T-helper 1 cell (primary cell): ENCODE measurements at regions not wholly inside any gene's neighbourhood (a gene's known extent, or its start where the extent isn't known, plus 50 kb on each side); places are given as distances from the start of the nearest gene placed in this dataset.

Source experiments
- DNase-seq, 5 donors: peaks; one replicate each; pipeline ENCODE4 v3.0.0-alpha.2; 2012 to 2020

DNA sequence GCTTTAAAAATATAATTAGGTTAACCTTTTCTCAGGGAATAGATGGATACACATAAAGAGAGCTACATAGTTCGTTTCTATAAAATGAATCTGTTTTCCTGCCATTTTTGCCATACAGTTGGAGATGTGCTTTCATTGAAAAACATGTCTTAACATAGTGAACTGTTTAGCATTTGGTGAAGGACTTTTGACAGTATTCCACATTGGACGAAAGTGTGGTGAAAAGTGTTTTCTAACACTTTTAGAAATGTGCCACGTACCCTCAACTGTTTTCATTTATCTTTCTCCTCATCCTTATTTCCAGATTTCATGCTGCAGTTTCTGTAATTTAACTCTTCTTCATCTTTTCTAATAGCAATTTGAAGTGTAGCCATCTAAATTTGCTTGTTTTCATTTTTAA, 249.1 kb upstream of the MTNR1B start:
- DNase-seq: no peak

DNA sequence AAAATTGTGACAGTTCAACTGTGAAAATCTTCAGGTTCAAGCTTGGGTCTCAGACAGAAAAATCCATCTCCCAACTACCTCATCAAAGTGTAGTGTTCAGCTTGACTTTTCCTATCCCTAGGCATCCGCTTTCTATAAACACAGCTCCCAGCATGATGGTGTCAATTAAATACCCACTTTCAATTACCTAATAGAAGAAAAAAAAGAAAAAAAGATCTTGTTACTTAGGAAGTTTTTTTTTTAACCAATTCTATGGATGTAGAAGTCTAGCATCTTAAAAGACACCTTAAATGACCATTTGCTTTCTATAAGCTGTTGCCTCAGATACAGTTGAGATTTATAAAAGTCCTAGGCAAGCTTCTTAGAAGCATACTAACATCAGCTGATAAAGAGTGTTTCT, 244.1 kb upstream of the MTNR1B start:
- DNase-seq: no peak

GRCh38 chr11:92727123-92727522, 242.3 kb upstream of the MTNR1B start:
- no peak for DNase-seq

DNA sequence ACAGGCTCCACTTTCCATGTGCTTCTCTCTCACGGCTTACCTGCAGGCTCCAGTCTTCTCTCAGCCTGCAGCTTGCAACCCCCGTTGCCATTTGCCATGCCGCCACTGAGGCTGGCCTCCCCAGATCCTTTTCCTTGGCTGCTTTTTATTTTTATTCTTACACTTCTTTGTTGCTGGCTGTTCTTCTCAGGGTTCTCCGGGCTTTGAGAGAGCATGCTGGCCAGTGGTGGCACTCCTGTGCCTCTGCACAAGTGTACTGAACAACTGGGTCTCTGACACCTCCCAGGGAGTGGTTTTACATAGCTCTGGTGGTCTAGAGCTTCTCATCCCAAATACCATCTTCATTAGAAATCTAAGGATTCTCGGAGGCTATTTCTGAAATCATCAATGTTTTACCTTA, 241.7 kb upstream of the MTNR1B start:
- DNase-seq: no peak

GRCh38 chr11:92728628-92729027, 240.8 kb upstream of the MTNR1B start:
- no peak for DNase-seq

GRCh38 chr11:92735039-92735438, 234.4 kb upstream of the MTNR1B start:
- no peak for DNase-seq

- no peak for DNase-seq
Measured at GRCh38 chr11:92738276-92738675, 231.2 kb upstream of the MTNR1B start.

DNA sequence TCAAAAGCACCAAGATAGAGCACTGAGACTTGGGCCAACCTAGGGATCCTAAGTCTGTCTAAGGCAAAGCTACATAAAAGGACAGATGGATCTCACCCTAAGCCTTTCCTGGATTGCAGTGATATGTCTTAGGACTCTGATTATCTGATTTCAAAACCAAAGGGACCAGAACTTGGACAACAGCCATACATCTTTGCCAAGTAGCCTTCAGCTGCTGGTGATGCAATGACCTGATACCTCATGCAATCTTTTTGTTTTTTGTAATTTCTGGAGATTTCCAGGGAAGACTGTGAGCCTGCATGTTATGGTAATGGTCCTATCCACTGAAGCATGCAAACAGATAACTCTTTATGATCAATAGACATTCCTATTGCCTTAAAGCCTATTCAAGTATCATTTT, 230.4 kb upstream of the MTNR1B start:
- DNase-seq: no peak

GRCh38 chr11:92739491-92739890, 230.0 kb upstream of the MTNR1B start:
- DNase-seq: no peak

GRCh38 chr11:92740276-92740675, 229.2 kb upstream of the MTNR1B start:
- DNase-seq: no peak

- DNase-seq: no peak
Measured at GRCh38 chr11:92744929-92745585, 224.4 kb upstream of the MTNR1B start.

GRCh38 chr11:92750794-92751193, 218.7 kb upstream of the MTNR1B start:
- no peak for DNase-seq

- DNase-seq: no peak
Measured at GRCh38 chr11:92751594-92751993, 217.9 kb upstream of the MTNR1B start.

- no peak for DNase-seq
Measured at GRCh38 chr11:92752122-92752521, 217.3 kb upstream of the MTNR1B start.

GRCh38 chr11:92753161-92753560, 216.3 kb upstream of the MTNR1B start:
- no peak for DNase-seq

GRCh38 chr11:92758241-92758780, 211.1 kb upstream of the MTNR1B start:
- no peak for DNase-seq

DNA sequence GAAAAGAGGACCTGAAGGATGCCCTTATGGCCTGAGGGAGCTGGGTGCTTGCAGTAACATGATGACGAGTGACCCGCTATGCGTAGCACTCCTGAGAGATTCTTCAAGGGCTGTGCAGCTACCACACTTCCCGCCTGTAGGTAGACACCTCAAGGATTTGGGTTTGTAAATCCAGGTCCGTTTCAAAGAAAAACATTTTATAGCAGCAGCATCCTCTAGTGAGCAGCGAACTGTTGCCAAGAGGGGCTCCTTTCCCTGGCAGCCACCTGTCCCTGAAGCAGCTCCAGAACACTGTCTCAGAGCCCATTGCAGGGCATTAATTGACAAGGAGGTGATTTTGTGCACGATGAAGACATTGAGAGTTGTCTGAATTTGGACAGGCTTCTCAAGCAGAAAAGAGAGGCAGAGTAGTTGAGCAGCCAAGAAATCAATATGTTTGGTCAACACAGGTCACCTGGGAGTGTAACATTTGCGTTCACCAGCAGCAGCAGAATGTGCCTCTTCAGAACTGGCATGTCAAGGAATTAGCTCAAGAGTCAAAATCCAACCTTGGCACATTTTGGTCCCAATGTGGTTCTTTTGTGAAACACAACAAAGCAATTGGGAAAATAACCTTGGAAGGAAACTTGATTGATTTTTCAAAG, 209.8 kb upstream of the MTNR1B start:
- no peak for DNase-seq

- DNase-seq: no peak
Measured at GRCh38 chr11:92762121-92762540, 207.3 kb upstream of the MTNR1B start.

- DNase-seq: no peak
Measured at GRCh38 chr11:92763336-92763735, 206.1 kb upstream of the MTNR1B start.

DNA sequence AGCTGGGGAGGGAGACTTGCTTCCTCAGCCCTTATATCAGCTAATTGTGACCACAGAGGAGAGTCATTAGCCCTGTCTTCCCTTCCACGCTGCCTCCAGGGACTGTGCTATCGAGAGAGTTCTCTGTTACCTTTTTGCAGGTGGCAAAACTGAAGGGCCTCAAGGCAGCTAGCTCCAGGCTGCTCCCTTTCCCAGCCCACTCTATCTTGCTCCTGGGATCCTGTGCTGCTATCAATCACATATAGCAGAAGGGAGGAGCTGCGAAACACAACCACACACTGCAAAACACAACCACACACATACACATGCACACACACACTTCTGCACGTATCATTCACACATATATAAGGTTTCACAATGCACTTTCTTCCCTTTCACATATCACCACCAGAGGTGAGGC, 205.3 kb upstream of the MTNR1B start:
- DNase-seq: no peak

DNA sequence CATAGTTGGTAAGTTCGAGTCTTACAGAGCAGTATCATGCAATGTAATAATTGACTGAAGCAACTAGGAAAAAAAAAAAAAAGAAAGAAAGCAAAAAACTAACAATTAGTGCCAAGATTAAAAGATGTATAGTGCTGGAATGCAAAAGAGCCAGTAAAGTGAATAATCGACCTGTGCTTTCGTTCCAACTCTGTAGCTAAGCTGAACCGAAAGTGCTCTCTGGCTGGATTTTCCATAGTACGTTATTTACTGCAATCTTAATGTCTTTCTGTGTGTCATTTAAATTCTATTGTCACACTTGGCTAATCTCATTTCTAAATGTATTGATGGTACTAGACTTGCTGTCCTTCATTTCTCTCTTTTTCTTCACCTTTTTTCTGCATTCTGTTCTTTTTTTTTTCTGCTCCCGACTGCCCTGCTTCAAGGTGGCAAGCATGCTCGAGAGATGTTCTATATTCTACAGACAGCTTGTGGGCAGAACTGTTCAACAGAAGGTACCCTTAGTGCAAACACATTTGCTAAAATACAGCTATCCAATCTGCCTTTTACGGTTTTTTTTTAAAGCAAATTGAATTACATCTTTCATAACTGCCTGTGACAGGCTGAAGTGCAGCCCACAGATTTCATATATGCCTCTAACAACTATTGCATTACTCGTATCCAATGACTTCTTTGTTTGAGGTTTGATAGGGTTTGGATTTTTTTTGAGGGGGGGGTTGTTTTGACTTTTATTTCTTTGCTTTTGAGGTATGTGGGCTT, 204.2 kb upstream of the MTNR1B start:
- DNase-seq: no peak

- no peak for DNase-seq
Measured at GRCh38 chr11:92765965-92766371, 203.5 kb upstream of the MTNR1B start.

GRCh38 chr11:92766698-92767097, 202.8 kb upstream of the MTNR1B start:
- DNase-seq: no peak

DNA sequence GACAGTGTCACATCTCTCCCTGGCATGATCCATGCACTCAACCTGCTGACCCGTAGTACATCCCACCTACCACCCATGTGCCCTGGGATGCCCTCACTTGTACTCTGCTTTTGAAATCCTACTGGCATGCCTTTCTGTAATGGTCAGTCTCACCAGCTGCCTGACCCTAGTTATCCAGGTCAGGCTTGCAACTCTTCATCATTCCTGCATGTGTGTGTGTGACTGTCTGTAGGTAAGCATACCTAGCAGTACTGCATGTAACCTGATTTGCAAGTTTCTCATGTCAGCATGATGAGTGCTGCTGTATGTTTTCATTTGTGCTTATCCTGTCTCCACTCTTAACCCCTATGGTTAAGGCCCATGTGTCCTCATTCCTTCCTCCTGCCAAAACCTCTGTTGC, 202.0 kb upstream of the MTNR1B start:
- DNase-seq: no peak
